ENCODE measurements at regions not wholly inside any gene's neighbourhood (a gene's known extent, or its start where the extent isn't known, plus 50 kb on each side); places are given as distances from the start of the nearest gene placed in this dataset.

GRCh38 chr2:221166292-221166691 is 405.8 kb downstream of the EPHA4 start:
- WGBS, 2 donors (ENCODE audit: low coverage in 1 of 2): 79 to 97% methylated on average over 7 of the region's 7 CpGs
- TF ChIP-seq EP300 (IDR thresholded peaks at IDR 0.05; ENCODE audit: low read depth) (no peak), POLR2A (IDR thresholded peaks at IDR 0.05) (no peak), POLR2AphosphoS5 (IDR thresholded peaks at IDR 0.05) (no peak), CTCF (IDR thresholded peaks at IDR 0.05) (no peak)
- no peak overlapping the region for H3K4me3 ChIP-seq
- in situ Hi-C loops (cut with MboI; ENCODE audit: low pct_ligation_motif_present in 1 of 4, low pct_unique_long_range_greater_than_20kb in 1 of 4, low sequenced_read_pairs in 3 of 4): no loop called here
- H3K4me1 ChIP-seq: no peaks in the 10 kb centered on the region
- no peaks in the 10 kb centered on the region for H3K36me3 ChIP-seq
- intact Hi-C loops (cut with DNase I; ENCODE audit: low total_unique reads): no loop called here
- no peaks in the 10 kb centered on the region for H3K9me3 ChIP-seq
- H3K27me3 ChIP-seq: no peaks in the 10 kb centered on the region
- H3K27ac ChIP-seq: no peak overlapping the region
- DNase-seq: no peak

GRCh38 chr2:221167561-221167960 is 404.5 kb downstream of the EPHA4 start:
- no peaks in the 10 kb centered on the region for H3K36me3 ChIP-seq
- H3K4me3 ChIP-seq: no peak overlapping the region
- no peak for DNase-seq
- H3K9me3 ChIP-seq: no peaks in the 10 kb centered on the region
- in situ Hi-C loops (cut with MboI; ENCODE audit: low pct_ligation_motif_present in 1 of 4, low pct_unique_long_range_greater_than_20kb in 1 of 4, low sequenced_read_pairs in 3 of 4) (no loop called here), intact Hi-C loops (cut with DNase I; ENCODE audit: low total_unique reads) (no loop called here)
- H3K27me3 ChIP-seq: no peaks in the 10 kb centered on the region
- H3K27ac ChIP-seq: no peak overlapping the region
- TF ChIP-seq EP300 (IDR thresholded peaks at IDR 0.05; ENCODE audit: low read depth): no peak
- no peak for TF ChIP-seq CTCF (IDR thresholded peaks at IDR 0.05)
- no peak for TF ChIP-seq POLR2A (IDR thresholded peaks at IDR 0.05)
- no peak for TF ChIP-seq POLR2AphosphoS5 (IDR thresholded peaks at IDR 0.05)
- H3K4me1 ChIP-seq: no peaks in the 10 kb centered on the region

GRCh38 chr2:221169724-221170123 is 402.4 kb downstream of the EPHA4 start:
- no peak overlapping the region for H3K27ac ChIP-seq
- no peaks in the 10 kb centered on the region for H3K36me3 ChIP-seq
- H3K4me3 ChIP-seq: no peak overlapping the region
- no peaks in the 10 kb centered on the region for H3K27me3 ChIP-seq
- H3K9me3 ChIP-seq: no peaks in the 10 kb centered on the region
- in situ Hi-C loops (cut with MboI; ENCODE audit: low pct_ligation_motif_present in 1 of 4, low pct_unique_long_range_greater_than_20kb in 1 of 4, low sequenced_read_pairs in 3 of 4) (no loop called here), intact Hi-C loops (cut with DNase I; ENCODE audit: low total_unique reads) (no loop called here)
- TF ChIP-seq CTCF (IDR thresholded peaks at IDR 0.05) (no peak), POLR2AphosphoS5 (IDR thresholded peaks at IDR 0.05) (no peak), POLR2A (IDR thresholded peaks at IDR 0.05) (no peak), EP300 (IDR thresholded peaks at IDR 0.05; ENCODE audit: low read depth) (no peak)
- 86 to 98% methylated on average over 4 to 6 of the region's 6 CpGs for WGBS, 2 donors (ENCODE audit: low coverage in 1 of 2)
- no peak for DNase-seq
- H3K4me1 ChIP-seq: no peaks in the 10 kb centered on the region

DNA sequence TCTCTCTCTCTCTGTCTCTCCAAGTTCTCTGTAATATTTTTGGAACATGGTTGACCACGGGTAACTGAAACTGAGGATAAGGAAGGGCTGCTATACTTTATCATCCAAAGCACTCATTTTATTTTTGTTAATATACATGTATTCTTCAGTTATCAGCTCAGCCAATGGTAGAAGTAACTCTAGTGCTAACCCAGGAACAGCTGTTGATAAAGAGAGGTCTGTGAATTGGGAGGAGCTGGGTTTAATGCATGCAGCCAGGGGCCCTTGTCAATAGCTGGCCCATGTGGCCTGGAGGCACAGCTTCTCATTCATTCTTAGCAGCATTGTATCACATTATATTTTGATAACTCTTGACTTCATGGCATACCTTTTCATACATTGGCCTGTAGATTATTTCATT is 401.6 kb downstream of the EPHA4 start:
- Histone ChIP-seq H3K9me3 (no peaks in the 10 kb centered on the region), H3K36me3 (no peaks in the 10 kb centered on the region), H3K27ac (no peak overlapping the region), H3K27me3 (no peaks in the 10 kb centered on the region), H3K4me3 (no peak overlapping the region), H3K4me1 (no peaks in the 10 kb centered on the region)
- in situ Hi-C loops (cut with MboI; ENCODE audit: low pct_ligation_motif_present in 1 of 4, low pct_unique_long_range_greater_than_20kb in 1 of 4, low sequenced_read_pairs in 3 of 4): no loop called here
- no peak for DNase-seq
- TF ChIP-seq POLR2AphosphoS5 (IDR thresholded peaks at IDR 0.05) (no peak), EP300 (IDR thresholded peaks at IDR 0.05; ENCODE audit: low read depth) (no peak), CTCF (IDR thresholded peaks at IDR 0.05) (no peak), POLR2A (IDR thresholded peaks at IDR 0.05) (no peak)
- 80 to 83% methylated on average over 1 of the region's 1 CpG for WGBS, 2 donors (ENCODE audit: low coverage in 1 of 2)
- intact Hi-C loops (cut with DNase I; ENCODE audit: low total_unique reads): no loop called here

Measured in transverse colon (tissue), 4 donors.